ENCODE measurements at regions not wholly inside any gene's neighbourhood (a gene's known extent, or its start where the extent isn't known, plus 50 kb on each side); places are given as distances from the start of the nearest gene placed in this dataset.
"Not testable (repeated sequence)": the region's sequence is repeated elsewhere in the genome, so short reads cannot be mapped to it uniquely, and the experiment has no call there.

DNA sequence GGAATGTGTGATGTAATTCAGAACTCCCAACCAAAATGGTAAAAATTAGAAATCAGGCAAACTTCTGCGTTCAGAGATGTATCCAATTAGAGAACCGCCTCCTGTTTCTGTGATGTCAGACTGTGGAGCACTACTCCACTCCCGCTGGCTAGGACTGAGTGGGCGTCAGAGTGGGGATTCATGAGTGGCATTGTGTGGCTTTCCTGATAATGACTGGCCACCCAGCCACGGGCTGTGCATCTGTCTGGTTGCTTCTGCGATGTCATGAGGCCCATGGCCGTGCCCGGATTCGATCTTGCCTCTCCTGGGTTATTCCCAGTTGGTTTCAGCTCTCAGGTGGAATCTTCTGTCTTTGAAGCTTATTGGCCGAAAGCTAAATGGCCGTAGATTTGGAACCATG, 87.1 kb upstream of the KCNA1 start:
- DNase-seq = no peak

DNA sequence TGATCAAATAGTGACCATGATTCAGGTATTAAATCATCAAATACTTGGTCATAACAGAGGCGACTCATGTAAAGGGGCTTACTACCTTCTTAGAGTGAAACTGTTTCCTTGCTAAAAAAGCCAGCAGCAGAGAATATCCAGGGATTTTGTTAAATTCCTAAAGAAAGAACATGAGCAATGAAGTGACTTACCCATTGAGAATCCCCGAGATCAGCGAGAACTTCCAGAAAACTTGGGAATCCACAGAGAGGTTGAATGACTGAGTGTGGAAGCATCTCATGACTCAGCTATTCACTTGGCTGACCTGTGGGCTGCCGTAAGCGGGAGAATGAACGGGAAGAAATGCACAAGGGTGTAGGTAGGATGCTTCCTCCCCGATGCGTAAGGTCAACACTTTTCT, 85.3 kb upstream of the KCNA1 start:
- DNase-seq = no peak

DNA sequence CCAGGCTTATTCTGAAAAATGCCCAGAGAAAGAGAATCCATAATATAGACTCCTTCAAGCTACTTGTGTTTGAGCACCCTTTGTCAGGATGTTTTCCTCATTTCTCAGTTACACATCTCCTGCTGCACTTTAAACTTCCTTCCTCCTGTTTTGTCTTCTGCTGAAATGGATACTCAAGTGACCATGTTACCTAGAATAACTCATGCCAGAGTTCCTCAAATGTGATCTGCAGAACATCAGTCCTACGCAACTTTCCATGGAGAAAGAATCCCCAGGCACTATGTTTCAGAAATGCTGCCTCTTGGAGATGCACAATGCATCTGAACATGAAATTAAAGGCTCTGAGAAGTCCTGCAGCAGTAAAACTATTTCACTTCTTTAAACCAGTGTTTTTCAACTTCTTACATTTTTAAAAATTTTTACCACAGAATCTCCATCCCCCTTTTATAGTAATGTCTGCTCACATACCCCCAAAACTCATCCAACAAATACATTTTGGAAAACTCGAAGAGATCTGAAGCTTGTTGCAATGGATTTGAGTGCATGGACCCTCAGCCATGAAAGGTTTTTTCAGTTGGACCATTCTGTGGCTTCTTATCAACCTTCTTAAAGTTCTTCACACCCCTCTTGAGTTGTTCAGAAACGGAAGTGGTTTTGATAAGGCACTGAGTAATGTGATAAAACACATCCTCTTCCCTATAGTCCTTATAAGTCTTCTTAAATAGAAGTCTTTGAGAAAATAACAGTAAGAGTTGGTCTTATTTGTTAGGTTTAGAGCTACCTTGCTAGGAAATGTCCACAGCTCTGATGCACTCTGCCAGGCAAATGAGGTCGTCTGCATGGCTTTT, 84.5 kb upstream of the KCNA1 start:
- no peak for DNase-seq

DNA sequence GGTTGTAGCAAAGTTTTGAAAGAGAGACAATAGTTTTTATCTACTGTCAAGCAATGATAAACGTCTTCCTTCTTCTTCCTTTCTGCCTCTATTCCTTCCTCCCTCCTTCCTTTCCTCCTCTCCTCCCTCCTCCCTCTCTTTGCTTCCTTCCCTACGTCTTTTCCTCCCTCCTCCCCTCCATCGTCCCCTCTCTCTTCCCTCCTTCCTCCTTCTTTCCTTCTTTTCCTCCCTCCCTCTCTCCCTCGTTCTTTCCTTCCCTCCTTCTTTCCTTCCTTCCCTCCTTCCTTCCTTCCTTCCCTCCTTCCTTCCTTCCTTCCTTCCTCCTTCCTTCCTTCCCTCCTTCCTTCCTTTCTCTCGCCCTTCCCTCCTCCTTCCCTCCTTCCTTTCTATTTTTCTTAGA, 82.8 kb upstream of the KCNA1 start:
- no peak for DNase-seq

DNA sequence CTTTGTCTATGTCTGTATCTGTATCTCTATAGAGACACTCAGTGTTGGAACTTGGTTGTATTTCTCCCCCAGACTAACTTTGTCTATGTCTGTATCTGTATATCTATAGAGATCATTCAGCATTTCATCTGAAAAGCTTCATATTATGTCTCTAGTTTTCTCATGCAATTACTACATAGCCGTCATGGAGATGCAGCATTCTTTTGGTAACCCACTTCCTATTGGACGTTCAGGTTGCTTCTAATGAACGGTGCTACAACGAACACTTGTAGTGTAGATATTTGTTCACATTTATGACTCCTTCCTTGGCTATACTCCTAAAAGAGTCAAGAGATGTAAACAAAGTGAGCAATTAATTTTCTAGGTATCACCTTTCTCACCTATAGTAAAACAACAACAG, 81.5 kb upstream of the KCNA1 start:
- DNase-seq = no peak

DNA sequence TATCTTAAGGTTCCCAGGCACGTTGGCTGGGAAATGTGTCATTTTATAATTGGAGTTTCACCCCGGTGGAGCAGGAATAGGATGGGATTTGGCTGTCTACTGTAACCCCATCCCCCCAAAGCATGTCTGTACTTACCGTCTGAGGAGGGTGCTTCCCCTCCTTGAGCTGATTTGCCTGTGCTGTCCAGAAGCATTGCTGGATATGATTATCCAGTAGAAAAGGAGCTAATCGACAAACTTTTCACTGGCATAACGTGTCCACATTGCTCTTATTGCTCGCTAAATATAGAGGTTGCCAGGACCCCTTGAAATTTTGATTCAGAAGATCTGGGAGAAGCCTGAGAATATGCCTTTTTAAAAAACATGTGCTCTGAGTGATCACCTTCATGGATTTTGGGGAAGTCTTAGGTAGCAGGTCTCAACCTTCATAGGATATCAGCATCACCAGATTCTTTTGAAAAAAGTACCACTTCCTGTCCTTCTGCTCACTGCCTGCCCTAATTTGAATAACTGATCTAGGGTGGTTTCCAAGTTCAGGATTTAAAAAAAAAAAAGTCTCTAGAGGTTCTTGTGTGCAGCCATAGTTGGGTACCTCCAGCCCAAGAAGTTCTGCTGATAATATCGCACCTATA, 80.4 kb upstream of the KCNA1 start:
- no peak for DNase-seq

DNA sequence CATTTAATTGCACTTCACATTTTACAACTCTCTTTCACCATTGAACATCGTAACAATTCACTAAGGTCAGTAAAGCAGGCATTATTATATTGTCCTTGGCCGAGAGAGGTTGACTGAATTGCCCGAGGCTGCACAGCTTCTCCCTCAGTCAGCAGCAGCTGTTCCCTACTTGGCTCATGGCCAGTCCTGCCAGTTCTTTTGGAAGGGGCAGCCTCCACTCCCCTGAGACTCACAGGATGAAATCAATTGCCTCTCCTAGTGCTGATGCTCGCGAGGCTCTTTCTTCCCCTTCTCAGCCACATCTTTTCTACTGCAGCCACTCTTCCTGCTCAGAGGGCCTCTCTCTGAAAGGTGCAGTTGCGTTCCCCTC, 79.9 kb upstream of the KCNA1 start:
- no peak for DNase-seq

DNA sequence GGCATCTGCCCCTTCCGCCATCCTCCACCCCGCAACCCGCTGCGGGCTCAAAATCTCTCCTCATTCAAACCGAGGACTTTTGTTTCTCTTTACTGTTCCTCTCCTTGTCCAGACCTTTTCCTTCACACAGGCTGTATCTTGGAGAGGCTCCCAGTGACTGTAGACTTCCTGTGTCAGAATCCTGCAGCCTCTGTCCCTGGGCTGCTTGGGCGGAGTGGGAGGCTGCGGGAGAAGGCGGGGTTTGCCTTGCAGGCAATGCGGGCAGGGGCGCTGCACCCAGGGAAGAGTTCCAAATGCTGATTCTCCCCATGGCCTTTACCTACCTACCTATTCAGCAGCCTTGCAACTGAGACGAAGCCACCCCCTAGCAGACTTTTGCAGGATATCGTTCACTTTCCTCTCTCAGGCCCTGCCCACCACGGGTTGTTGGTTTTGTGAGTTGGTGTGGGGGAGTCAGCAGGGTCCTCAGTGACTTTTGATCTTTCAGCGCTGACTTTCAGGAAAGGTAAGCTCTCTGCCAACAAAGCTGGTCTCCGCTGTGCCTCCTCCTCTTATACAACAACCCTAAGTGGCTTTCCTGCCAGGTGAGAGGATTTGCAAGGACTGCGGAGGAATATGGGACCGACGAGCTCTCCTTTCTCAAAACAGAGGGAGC, 79.0 kb upstream of the KCNA1 start:
- no peak for DNase-seq

DNA sequence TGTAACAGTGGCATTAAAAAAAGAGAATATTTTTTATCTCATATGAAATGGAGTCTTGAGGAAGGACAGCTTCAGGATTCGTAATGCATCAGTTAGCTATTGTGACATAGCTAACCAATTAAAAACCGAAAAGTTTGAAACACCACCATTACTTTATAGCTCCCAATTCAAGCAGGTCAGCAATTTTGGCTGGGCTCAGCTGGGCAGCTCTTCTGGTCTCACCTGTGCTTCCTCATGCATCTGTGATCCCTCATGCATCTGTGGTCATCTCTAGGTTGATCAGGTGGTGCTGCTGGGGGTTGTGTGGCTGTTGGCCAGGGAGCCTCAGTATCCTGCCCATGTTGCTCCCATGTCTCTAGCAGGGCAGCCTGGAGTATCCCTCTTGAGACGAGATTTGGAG, 76.7 kb upstream of the KCNA1 start:
- no peak for DNase-seq

DNA sequence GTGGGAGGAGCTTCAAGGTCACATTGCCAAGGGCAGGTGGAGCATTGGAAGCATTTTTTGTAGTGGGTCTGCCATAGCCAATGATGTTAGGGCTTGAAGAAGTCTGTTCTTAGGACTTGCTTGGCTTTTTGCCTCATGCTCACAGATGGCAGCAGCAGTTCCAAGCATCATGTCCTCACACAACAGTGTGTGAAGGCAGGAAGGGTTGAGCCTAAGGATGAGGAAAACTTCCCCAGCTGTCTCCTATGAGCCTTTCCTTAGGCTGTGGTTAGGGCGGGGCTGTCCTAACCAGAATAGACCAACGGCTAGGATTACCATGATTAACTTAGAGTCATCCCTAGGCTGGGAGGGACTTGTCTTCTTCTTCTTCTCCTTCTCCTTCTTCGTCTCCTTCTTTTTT, 76.2 kb upstream of the KCNA1 start:
- no peak for DNase-seq

DNA sequence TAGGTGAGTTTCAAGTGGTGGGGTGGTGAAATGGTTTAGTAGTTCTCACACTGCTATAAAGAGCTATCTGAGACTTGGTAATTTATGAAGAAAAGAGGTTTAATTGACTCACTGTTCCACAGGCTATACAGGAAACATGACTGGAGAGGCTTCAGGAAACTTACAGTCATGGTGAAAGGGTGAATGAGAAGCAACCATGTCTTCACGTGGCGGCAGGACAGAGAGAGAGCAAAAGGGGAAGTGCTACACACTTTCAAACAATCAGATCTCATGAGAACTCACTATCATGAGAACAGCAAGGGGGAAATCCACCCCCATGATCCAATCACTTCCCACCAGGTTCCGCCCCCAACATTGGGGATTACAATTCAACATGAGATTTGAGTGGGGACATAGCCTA, 67.3 kb upstream of the KCNA1 start:
- DNase-seq = not testable (repeated sequence)

DNA sequence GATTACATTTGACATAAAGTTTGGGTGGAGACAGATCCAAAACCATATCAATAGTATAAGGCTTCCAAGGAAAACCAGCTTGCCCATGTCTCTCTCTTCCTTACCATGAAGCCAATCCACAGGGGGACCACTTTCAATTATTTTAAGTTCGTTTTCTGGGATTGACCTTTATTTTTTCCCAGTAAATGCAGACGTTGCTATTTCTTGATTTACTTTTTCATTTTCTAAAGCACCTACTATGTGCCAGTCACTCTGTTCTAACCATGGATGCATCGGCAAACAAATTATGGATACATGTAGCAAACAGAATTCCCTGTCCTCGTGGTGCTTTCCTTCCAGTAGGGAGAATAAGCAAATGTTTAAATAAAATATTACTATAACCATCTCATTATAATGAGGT, 65.8 kb upstream of the KCNA1 start:
- DNase-seq = no peak

DNA sequence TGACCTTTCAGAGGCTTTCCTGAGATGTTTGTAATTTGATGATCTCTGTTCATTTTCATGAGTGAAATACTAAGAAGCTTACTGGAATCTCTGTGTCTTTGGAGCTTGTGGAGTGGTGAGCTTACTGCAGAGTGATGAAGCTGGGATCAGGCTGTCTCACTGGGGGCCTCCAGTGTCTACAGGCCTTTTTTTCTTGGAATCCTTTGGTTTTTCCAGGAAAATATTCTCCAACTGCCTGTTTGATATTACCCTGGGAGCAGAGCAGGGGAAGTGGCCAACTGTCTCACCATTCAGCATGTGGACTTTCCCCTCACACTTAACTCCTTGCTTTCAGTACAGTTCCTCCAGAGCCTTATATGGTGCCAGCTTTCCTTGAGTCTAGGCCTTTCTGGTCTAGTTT, 62.0 kb upstream of the KCNA1 start:
- no peak for DNase-seq

DNA sequence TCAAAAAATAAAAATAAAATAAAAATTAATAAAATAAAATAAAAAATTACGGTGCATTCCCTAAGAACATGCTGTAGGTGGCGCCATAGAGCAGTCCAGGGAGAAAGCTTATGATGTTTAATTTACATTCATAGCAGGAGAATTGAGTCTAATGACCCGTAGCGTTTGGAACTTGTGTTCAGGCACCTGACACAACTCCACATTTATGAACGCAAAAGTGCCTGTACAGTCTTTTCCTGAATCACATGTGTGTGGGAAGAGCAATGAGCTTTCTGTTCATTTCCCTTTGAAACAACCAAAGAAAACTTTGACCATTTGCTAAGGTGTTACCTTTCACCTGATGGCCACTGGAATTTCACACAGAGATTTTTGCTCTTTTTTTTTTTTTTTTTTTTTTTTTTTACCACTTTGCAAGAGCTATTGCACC, 60.6 kb upstream of the KCNA1 start:
- DNase-seq = no peak

DNA sequence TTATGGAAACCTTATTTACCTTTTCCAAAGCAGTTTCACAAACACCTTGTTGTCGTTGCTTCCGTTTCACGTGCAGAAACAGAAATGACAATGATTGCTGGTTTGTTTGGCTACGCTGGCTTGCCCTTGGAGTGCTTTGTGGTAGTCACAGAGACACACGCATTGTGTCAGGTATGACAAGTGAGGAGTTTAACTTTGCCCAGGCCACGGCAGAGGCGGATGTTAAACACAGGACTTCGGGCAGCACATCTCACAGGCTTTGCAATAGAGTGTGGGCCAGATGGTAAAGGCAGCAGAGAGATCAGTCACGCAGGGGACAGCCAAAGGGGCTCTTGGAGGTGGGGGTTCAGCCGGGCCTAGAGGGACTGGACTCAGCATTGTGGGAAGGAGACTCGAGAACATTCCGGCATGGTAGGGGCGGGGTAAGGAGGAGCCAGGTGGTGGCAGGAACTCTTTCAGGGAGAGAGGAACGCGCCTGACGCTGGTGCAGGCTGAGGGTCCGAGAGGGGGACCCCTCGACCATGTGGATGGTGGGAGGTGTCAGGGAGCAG, 59.8 kb upstream of the KCNA1 start:
- no peak for DNase-seq

DNA sequence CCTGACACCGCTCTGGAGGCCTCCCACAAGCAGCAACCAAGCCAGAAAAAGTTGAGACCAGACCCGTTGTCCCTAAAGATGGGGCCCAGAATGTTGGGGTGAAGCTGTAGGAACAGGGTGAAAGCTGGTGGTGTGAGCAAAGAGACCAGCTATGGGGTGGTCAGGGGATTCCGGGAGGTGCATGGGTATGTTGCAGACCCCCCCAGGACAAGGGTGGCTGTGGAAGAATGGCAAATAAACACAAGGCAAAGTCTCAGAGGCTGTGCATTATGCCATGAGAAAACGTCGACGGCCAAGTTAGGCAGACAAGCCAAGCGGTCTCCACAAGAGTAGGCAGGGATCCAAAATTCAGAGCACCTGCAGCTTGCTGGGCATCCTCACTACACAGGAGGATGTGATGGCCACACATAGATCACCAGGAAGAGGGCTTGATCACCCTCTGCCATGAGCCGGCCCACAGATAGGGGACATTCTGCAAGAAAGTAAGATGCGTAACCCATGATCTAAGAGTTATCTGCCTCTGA, 58.8 kb upstream of the KCNA1 start:
- no peak for DNase-seq

DNA sequence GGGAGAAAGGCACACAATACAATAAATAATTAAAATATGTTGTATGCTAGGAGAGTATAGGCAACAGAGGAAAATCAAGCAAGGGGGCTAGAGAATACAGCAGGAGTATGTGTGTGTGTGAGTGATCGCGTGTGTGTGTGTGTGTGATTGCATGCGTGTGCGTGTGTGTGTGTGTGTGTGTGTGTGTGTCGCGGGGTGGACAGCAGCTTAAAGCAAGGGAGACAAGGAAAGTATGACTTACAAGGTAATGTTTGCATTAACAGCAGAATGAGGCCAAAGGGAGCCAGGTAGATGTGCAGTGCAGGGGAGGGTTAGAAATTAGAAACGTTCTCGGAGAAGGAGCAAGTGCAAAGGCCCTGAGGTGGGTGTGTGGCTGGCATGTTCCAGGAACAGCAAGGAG, 57.4 kb upstream of the KCNA1 start:
- no peak for DNase-seq

DNA sequence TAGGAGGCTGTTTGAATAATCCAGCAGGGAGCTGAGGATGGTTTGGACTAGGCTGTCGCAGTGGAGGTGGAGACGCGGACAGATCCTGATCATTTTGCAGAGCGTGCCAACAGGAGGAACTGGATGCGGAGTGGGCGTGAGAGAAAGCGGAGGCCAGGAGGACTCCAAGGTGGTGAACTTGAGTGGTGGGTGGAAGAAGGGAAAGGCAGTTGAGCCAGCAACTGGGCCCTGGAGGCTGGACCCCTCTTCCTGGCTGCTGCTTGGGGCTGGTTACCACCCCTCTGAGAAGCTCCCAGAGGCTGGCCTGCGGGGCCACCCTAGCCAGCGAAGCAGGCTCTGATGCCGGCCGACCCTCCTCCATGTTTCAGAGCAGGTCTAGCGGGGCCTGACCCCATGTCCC, 56.8 kb upstream of the KCNA1 start:
- DNase-seq = no peak

DNA sequence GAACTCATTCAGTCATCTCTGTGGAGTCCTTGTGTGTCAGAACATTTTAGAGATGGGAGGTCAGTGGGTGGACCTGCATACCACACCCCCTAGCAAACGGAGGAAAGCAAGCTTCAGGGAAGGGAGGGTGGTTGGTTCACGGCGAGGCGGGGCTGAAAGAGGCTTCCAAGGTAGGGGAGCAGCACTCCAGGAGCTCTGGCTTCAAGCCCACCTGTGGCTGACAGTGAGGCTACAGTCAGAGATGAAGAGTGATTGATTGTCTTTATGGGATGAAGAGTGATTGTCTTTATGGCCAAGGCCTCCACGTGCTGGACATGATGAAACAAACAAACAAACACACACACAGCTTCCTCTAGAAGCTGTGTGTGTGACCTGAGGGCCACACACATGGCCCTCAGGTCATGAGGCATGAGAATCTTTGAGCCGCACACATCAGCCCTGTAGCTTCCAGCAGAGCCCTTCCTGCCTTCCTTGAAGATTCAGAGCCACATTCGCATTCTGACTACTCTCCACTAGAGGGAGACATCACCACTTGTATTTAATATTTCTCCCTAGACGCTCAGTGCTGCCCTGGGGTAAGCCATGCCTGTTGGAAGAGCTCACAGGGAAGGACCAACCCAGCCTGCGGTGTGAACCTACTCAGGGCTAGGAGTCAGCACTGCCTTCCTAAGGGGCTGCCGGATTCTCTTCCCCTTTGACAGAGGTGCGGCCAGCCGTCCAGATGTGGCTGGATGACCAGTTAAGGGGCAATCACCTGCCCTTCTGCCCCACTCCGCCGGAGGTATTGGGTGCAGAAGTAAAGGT, 54.4 kb upstream of the KCNA1 start:
- peak; percentile 78 for DNase-seq

DNA sequence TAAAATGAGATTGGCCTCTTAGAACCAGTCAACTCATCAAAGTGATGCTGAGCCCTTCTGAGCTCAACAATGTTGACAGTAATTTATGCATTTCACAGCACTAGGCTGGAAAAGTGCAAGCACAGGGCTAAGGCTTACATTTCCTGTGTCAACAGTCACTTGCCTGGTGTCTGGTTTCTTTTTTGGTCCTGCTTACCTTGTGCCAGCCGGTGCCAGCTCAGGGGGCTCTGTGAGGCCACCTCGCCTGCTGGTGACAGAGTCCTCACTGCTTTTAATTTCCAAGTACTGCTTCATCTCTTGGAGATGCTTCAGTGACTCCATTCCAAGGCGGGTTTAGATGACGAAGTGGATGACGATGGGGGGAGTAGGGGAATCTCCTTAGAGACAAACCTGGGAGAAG, 53.1 kb upstream of the KCNA1 start:
- no peak for DNase-seq

DNA sequence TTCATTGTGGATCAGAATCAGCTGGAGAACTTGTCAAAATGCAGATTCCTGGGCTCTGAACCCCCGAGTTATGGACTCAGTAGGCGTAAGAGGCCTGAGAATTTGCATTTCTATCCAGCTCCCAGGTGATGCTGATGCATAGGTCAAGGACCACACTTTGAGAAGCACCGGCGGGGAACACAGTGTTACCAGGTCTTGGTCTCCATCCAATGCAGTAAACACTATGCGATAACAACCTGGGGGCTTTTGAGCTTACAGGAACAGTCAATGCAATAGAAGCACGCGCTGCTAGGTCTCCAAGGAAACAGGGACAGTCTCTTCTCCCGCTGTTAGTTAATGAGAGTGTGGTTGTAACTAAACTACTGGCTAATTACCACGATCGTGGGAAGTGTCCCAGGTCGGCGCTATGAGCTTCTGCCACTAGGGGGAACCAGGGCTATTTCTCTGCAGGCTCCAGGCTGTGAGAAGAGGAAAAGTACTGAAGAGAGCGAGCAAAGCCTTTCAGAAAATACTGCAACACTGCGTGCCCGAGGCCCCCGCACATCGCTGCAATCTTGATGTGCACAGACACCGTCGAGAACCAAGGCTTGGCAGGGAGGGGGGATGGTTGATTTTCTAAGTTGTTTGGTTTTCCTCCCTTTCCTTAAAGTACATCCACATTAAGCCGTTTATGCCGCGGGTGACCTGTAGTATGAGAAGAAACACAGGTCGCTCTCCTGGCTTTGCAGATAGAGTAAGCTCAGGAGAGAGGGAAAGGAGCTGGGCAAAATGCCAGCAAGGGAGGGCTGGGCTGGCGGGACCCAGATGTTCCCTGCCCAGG, 52.0 kb upstream of the KCNA1 start:
- peak; percentile 77 for DNase-seq

DNA sequence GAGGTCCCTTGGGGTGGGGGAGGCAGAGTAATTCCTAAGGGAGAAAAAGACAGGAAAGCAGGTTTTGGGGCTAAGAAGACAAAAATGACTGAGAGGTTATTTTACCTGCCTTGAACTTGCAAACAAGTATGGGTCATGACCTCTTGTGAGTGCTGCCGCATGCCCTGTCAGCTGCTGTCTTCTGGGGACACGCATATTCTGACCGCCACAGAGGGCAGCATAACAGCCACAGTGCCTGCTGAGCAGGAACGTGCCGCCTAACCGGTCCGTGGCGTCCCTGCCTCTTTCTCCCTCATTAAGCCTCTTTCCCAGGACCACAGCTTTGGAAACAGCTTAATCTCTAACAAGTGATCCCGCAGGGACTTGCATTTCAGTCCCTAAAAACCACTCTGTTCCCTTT, 51.3 kb upstream of the KCNA1 start:
- DNase-seq = no peak

All from NCI-H2227 treated with DMSO at 0.1 percent for 48 hours (cell line).